ENCODE measurements at regions not wholly inside any gene's neighbourhood (a gene's known extent, or its start where the extent isn't known, plus 50 kb on each side); places are given as distances from the start of the nearest gene placed in this dataset.

GRCh38 chr1:4467241-4467640 is 187.2 kb upstream of the AJAP1 start:
- H3K4me3 ChIP-seq (ENCODE audit: low read depth, low read length), result no peak overlapping the region
- TF ChIP-seq CTCF (IDR thresholded peaks at IDR 0.05; ENCODE audit: low read depth, low read length), result no peak

GRCh38 chr1:4468386-4468785 is 186.0 kb upstream of the AJAP1 start:
- H3K4me3 ChIP-seq (ENCODE audit: low read depth, low read length), result no peak overlapping the region
- no peak for TF ChIP-seq CTCF (IDR thresholded peaks at IDR 0.05; ENCODE audit: low read depth, low read length)

GRCh38 chr1:4468804-4469514 is 185.4 kb upstream of the AJAP1 start:
- TF ChIP-seq CTCF (IDR thresholded peaks at IDR 0.05; ENCODE audit: low read depth, low read length), result no peak
- H3K4me3 ChIP-seq (ENCODE audit: low read depth, low read length), result no peak overlapping the region

GRCh38 chr1:4476394-4476793 is 178.0 kb upstream of the AJAP1 start:
- H3K4me3 ChIP-seq (ENCODE audit: low read depth, low read length), result no peak overlapping the region
- no peak for TF ChIP-seq CTCF (IDR thresholded peaks at IDR 0.05; ENCODE audit: low read depth, low read length)

- no peak for TF ChIP-seq CTCF (IDR thresholded peaks at IDR 0.05; ENCODE audit: low read depth, low read length)
- no peak overlapping the region for H3K4me3 ChIP-seq (ENCODE audit: low read depth, low read length)
Observed at GRCh38 chr1:4481451-4481850, 173.0 kb upstream of the AJAP1 start.

- no peak overlapping the region for H3K4me3 ChIP-seq (ENCODE audit: low read depth, low read length)
Observed at GRCh38 chr1:4482526-4482925, 171.9 kb upstream of the AJAP1 start.

More at GRCh38 chr1:4482526-4482925, 171.9 kb upstream of the AJAP1 start:
- TF ChIP-seq CTCF (IDR thresholded peaks at IDR 0.05; ENCODE audit: low read depth, low read length), result no peak
